Urothelium cell line (cell line): ENCODE measurements at regions not wholly inside any gene's neighbourhood (a gene's known extent, or its start where the extent isn't known, plus 50 kb on each side); places are given as distances from the start of the nearest gene placed in this dataset.

Source experiments
- DNase-seq: peaks from one replicate; pipeline ENCODE4 v3.0.0; 2011; ENCODE audit warnings: low spot score, mixed read lengths
- FAIRE-seq: peaks from 2 replicates; lab custom pipeline; 2011; peaks lifted over from hg19 to GRCh38; lab: Jason Lieb, UNC

DNA sequence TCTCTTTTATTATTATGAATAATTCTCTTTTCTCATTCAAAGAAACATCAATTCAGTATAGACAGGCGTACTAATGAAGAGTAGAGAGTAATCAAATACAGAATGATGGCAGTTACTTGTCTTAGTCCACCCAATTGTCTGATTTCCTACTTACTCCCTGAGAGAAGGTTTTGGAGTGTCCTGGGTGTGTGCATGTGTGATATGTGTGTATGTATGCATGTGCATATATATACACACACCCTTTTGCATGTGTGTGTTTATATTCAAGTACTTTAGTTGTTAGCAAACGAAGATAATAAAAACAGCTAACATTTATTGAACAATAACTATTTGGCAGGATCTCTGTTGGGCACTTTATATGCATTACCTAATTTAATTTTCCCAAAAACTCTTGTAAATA, 63.2 kb upstream of the CCDC190 start:
- FAIRE-seq, result no peak

DNA sequence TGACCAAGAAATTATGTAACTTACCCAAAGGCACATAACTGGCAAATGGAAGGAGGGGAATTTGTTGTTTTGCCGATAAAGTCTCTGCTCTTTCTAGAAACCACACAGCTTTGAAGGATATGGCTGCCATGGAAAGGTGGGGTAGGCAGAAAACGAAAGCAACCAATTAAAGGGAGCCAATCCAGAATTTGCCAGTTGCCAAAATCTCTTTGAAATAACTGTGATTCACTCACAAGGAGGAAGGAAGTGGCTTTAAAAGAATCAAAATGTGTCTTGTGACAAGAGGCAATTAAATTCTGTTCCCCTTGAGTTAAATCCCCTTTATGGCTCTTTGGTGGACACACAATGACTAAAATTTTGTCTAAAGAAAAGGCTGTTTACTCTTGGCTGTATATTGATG, 61.2 kb upstream of the CCDC190 start:
- FAIRE-seq (no peak), DNase-seq (no peak)

More for the DNA sequence above, 63.2 kb upstream of the CCDC190 start:
- DNase-seq, result no peak

DNA sequence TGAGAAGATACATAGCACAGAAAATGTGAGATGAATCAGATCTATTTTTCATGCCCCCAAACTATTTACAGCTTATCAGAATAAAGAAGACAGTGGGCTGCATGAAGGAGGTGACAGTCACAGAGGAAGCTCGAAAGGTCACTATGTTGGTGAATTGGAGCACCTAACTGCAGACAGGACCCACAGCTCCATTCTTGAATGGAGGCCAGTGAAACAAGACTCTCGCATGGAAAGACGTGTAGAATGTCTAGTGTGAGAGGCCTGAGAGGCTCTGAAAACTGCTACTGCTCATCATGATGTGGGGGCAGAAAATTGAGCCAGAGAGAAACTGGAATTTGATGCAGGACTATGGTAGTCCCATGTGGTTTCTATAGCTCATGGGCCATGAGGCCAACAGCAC, 60.3 kb upstream of the CCDC190 start:
- no peak for FAIRE-seq
- no peak for DNase-seq

- no peak for DNase-seq
Observed at GRCh38 chr1:162919034-162919433, 58.1 kb upstream of the CCDC190 start.

GRCh38 chr1:162918151-162918754, 57.3 kb upstream of the CCDC190 start:
- no peak for FAIRE-seq
- DNase-seq, result no peak

More at GRCh38 chr1:162919034-162919433, 58.1 kb upstream of the CCDC190 start:
- FAIRE-seq, result no peak

- FAIRE-seq, result no peak
- no peak for DNase-seq
Observed at GRCh38 chr1:162916821-162917613, 56.0 kb upstream of the CCDC190 start.

GRCh38 chr1:162916407-162916806, 55.4 kb upstream of the CCDC190 start:
- FAIRE-seq (no peak), DNase-seq (no peak)

- DNase-seq, result no peak
- no peak for FAIRE-seq
Observed at GRCh38 chr1:162914601-162915000, 53.6 kb upstream of the CCDC190 start.

GRCh38 chr1:162913345-162913744, 52.4 kb upstream of the CCDC190 start:
- FAIRE-seq (no peak), DNase-seq (no peak)

DNA sequence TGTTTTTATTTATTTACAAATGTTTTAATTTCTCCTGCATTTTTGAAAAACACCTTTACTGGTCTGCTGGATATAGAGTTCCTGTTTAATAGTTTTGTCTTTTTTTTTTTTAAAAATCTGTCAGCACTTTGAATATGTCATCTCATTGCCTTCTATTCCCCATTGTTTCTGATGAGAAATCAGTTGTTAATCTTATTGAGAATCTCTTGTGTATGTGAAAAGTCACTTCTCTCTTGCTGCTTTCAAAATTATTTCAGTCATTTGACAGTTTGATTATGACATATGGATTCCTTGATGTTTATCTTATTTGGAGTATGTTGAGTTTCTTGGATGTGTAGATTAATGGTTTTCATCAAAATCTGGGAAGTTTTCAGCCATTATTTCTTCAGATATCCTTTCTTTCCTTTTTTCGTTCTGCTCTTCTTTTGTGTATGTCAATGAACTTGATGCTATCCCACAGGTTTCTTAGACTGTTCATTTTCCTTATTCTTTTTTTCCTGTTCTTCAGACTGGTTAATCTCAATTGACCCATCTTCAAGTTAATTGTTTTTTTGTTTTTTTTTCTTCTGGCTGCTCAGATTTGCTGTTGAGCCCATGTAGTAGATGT, 51.2 kb upstream of the CCDC190 start:
- no peak for FAIRE-seq

More for the DNA sequence above, 51.2 kb upstream of the CCDC190 start:
- DNase-seq, result no peak
